HG02798 (cell line): ENCODE measurements at regions not wholly inside any gene's neighbourhood (a gene's known extent, or its start where the extent isn't known, plus 50 kb on each side); places are given as distances from the start of the nearest gene placed in this dataset.

Experiments
- ATAC-seq: cut with Tn5 transposase; IDR thresholded peaks from one replicate; pipeline ENCODE4 v1.9.1; 2021; ENCODE audit warnings: mild to moderate bottlenecking; ENCODE audit not compliant: unreplicated experiment, poor library complexity

DNA sequence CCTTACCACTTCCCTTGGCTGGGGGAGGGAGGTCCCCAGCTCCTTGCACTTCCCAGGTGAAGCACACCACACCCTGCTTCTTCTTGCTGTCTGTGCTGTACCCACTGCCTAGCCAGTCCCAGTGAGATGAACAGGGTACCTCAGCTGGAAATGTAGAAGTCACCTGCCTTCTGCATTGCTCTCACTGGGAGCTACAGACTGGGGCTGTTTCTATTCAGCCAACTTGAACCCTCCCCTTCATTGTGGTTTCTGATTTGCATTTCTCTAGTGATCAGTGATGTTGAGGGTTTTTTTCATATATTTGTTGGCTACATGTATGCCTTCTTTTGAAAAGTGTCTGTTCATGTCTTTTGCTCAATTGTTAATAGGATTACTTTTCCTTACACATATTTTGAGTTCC lies 222.8 kb downstream of the DDX3Y start:
- ATAC-seq, result peak; percentile 91

DNA sequence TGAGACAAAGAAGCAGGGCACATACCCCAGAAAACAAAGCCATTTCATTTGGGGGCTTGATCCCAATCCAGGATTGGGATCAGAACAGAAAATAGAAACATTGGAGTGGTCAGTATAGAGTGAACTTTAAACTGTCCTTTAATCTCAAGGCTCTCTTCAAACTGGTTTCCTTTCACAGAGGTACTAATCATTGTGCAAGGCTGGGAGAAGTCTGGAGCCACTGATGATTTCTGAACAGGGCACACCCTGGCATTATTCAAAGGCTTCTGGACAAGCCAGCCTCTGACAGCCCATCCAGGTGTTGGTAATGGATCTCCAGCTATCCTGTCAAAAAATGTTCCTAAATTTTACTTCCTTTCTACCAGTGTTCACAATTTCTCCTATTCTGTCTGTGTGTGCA lies 244.5 kb downstream of the DDX3Y start:
- no peak for ATAC-seq

DNA sequence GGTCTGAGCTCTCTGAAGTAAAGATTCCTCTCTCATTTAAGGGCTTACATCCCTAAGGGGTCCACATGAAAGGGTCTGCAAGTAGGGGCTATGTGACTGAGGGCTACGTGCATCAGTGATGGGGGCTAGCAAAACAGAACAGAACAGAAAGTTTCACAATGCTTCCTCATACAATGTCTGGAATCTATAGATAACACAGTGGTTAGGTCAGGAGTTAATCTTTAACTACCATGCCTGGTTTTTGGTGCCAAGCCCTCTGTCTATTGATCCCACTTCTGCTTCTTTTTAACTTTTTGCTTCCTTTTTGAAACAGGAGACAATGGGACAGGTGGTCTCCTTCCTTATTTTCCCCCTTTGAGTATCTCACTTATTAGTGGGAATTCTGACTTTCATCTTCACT lies 263.0 kb downstream of the DDX3Y start:
- no peak for ATAC-seq

DNA sequence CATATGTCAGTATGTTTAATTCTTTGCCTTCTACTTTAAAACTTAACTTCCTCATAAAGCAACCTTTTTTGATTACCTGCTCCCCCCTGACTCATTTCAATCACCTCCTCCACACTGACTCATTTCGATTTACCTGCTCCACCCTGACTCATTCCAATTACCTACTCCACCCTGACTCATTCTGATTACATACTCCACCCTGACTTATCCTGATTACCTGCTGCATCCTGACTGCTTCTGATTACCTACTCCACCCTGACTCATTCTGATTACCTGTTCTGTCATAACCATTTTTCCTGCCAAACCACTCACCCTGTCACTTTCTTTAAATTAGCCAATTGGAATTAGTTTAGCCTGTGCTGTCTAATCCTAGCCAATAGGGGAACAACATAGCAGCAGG lies 263.6 kb downstream of the DDX3Y start:
- ATAC-seq, result no peak
